CD4-positive, alpha-beta T cell treated with Interleukin-17A for 4 hours (primary cell): ENCODE measurements at regions not wholly inside any gene's neighbourhood (a gene's known extent, or its start where the extent isn't known, plus 50 kb on each side); places are given as distances from the start of the nearest gene placed in this dataset.

Experiments
- DNase-seq: peaks from one replicate; pipeline ENCODE4 v3.0.0-alpha.2; 2020; ENCODE audit warnings: mixed read lengths

DNA sequence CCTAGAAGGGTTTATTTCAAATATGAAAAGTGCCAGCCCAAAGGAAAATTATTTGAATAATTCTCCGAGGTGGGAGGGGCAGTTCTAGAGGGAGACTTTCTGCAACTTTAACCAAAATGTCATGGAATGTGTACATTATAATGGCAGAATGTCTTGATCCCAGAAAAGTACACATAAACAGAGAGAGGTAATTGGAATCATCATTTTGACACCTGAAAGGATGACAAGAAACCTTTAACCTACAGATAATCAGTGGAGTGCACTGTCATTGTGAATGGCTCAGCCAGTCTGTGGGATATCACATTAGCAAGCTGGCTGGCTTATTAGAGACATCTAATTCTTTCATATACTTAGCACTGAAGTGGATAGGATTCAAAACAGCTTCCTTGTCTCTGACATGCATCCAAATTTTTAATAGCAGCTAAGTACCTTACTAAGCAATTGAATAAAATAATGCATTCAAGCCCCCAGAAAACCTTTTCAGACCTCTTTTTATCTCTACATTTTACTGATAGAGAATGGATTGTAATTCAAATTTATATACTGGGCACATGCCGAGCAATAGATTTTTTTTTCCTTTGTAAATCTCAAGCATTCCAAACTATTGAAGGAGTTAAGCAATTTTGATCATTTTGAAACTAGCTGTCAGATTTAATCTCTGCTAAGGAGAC lies 468.6 kb downstream of the COG6 start:
- no peak for DNase-seq

DNA sequence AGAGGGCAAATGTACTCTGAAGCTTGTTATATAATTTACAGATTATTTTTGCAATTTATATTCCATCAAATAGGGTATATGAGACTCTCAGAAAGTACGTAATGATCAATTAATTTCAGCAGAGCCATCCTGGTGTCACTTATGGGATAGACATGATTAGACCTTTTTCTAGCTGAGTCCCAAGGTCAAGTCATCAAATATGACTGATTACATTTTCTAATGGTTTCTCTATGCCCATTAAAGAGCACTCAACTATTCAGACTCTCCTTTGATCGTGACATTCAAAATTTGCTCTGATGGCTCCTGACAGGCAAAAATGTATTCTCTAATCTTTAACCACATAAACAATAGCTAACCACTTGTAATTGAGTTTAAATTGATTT lies 469.2 kb downstream of the COG6 start:
- DNase-seq = no peak

DNA sequence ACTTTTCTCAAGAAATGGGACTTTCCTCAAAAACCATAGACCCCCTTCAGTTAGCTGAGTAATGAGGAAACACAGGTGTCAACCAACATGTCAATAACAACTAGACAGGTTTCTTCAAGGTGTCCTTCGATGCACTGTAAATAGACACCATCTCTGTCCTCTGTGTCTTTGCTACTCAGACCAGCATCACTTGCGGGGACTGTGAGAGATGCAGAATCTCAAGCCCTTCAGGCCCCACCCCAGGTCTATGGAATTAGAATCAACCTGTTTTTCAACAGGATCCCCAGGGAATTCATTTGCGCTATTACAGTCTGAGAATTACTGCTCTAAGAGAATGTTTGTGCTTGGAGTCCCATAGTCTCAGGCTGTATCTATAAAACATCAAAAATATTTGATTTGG lies 469.9 kb downstream of the COG6 start:
- DNase-seq = no peak

DNA sequence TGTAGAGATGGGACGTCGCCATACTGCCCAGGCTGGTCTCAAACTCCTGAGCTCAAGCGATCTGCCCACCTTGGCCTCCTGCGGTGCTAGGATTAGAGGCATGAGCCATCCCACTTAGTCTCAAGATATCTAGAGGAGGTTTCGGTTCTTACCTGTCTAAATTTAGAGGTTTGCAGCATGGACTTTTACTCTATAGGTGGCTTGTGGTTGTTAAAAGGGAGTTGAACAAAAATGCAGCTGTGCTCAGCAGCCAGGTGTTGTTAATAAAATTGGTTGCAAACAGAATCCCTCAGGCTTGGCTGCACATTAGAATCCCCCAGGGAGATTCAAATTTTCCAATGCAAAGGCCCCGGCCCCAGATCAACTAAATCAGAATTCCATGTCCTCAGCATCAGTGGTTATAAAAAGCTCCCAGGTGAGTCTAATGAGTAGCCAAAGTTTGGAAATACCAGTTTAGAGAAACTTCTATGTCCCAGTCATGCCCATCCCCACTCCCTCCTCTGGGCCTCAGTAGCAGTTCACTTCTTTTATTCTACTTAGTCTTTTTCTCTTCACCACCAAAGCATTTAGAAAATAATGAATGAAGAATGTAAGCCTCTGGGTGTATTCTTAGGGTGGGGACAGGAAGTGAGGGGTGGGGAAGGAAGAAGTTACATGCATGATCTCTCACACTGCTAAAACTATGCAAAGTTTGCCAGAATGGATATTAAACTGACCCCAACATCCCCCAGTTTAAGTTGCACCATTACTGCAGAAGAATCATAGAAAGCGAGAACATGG lies 471.0 kb downstream of the COG6 start:
- DNase-seq = no peak

DNA sequence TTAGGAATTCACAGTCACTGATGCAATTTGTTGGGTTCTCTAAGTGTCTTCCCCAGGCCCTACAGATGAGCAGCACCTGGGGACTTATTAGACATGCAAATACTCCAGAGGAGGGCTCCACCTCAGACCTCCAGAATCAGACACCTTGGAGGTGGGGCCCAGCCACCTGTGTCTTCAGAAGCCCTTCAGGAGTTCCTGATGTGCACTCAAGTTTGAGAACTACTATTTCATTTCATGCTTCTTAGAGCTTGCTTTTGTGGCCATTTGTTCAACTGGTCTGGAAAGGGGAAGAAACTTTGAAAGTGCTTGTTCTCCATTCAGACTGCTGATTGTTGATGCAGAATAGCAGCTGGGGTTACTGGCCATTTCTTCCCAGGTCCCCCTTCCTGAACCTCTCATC lies 472.0 kb downstream of the COG6 start:
- no peak for DNase-seq

DNA sequence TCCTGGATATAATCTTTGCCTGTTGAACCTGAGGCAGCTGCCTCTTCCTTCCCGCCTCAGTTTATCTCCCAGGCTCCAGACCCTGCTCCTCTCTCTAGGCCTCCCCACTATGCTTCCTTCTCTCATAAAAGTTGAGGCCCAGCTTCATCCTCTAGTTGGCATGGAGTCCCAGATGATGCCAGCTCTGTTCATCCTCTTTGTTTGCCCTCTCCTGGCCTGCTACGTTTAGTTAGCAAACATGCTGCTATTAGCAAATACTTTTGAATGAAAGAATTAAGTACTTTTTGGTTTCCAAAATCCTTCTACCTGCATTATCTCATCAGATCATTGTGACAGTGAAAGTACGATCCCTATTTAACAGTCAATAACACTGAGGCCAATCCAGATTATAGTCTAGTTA lies 472.5 kb downstream of the COG6 start:
- no peak for DNase-seq

DNA sequence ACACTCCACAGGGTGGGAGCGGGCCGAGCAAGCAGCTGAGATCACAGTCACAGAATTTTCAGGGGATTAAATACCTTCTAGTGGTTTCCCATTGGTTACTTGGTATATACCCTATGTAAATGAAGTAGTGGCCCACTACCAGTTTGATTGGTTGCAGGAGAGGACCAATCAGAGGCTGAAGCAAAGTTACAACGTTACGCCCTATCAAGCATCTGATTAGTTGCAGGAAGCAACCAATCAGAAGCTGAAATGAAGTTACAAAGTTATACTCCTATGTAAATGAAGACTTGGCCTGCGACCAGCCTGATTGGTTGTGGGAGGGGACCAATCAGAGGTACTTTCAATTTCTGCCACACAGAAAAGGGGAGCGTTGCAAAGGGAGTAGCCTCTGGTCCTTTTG lies 474.0 kb downstream of the COG6 start:
- DNase-seq = no peak

DNA sequence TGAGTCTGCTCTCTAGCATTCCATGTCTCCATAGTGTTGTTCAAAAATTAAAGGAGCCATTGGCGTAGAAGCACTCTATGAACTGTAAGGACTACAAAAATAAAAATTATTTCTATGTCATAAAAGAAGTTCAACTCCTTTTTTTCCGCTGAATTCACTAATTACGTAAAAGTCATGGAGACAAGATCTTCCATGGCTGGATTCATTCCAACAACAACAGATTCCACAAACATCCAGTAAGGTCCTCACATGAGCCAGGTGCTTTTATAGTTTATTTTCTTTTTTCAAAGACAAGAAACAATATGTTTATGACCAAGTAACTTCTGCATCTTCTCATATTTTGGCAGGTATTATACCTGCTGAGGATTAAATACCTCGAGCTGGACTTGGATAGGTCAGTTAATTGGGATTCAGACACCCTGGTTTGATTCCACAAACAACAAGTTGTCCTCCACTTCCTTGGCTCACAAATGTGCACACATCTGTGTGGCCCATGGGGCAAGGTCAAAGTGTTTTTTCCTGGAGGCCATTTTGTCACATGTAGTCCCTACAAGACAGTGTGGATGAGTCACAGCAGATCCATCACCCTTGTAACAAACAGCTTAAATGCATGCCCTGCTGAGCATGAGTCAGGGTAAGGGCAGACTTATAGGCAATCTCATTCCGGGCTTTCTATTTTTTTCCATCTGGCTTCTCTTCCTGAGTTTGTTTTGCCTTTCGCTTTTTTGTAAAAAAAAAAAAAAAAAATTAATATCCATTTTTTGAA lies 475.6 kb downstream of the COG6 start:
- no peak for DNase-seq

DNA sequence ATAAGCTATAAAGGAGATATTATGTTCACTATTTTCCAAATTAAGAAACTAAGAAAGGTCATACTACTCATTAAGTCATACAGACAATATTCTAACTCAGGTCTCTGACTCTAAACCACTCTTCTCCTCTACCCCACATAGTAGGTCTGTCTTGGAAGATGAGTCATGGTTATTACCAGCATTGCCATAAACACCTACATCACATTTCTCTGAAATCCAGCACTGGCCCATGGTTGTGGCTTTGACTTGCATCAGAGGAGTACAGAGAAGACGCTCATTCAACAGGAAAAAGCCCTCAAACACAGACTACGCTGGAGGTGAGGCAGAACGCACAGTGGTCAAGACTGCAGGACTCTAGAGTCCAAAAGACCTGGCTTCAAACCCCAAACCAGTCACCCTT lies 476.8 kb downstream of the COG6 start:
- no peak for DNase-seq

DNA sequence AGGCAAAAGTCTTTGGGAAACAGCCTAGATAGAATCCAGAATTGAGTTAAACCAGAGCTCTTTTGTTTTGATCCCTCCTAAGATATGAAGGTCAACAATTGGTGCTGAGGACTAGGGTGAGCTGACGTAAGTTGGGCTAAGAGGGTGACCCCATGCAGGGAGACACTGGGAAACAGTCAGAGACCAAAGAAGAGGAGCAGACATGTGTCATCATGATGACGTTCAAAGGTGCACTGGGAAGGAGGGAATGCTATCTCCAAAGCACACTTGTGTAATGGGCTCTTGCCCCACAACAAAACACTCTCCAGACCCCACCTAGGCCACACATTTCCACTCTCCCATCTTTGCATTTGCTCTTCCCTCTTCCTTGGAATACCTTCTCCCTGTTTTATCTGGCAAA lies 481.4 kb downstream of the COG6 start:
- no peak for DNase-seq

DNA sequence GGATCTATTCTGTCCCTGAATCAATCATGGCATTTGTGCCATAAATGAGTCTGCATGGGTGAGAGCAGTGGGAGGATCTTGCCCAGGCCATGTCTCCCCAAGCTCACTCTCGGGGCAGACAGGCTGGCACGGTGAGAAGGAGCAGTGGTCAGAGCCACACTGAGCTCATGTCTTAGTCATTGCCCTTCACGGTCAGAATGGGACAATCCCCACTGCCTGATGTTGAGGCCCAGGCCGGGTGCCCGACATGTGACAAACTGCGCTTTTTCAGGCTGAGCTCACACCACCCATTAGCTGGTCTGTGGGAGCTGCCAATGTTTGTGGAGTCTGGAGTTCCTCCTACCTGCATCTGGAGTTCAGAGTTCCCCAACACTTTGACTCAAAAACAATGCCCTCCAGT lies 481.9 kb downstream of the COG6 start:
- no peak for DNase-seq

DNA sequence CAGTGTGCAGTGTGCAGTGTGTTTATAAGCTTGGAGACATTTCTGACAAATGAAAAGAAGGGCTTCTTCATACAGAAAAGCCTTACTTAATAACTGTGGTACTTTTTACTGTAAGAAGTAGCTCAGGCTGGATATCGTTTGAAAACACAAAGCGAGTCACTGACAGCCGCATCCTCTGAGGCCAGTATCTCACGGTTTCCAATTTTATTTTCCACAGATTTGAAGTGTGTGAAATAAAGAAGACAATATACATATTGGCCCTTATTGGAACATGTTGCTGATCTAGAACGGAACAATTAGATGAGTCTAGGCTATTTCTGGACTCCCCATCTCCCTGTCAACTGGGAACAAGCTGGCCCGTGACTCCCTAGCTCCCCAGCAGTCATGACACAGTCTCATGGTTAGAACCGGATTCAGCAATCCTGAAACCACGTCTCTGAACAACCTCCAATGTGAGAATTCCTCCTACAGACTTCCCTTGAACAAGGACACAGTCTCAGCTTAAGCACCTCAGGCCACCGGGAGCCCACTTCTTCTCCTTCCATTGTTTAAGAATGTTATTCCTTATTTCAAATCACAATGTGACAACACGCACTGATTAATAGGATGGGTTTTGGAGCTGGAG lies 484.5 kb downstream of the COG6 start:
- DNase-seq = no peak

DNA sequence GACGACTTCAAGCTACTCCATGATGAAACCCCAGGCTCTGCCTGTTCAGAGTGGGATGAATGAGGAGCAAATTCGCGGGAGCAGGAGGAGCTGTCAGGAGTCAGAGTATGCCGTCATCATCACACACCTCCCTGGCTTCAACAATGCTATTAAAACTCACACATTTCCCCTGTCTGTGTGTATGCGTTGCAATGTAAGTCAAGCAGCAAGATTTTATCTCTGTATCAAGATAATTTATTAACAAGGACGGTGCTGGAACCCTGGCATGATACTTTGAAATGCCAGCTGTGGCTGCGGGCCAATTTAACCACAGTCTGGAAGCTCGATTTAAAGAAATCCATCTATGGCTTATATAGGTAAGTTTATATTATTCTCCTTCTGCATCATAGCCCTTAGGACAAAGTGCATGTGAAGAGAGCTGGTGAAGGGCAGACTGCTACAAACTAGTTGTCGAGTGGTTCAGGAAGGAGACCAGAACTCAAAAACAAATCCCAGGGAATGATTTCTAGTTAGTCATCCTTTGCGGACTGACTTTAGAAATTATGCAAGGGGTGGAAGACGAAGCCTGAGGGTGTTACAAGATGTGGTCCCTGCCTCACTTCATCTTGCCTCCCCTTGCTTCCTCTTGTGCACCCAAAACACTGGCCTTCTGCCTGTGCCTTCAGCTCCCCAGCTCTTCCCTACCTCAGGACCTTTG lies 486.5 kb downstream of the COG6 start:
- DNase-seq = no peak

DNA sequence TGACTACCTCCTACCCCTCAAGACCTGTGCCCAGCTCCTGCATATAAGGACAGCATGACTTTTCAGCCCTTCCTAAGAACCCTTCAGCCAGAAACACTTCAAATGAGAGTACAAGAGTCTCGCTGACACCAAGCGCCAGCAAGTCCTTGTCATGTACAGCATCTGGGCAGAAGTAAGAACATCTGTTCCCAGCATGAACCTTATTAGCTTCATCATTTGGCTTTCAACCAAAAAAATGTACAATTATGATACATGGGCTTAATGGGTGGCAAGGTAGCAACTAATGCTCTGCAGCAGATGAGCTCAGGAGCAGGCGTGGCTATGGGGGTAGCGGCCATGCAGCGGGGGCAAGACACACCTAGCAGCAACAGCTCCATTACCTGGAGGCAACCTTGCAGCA lies 487.6 kb downstream of the COG6 start:
- DNase-seq = no peak

DNA sequence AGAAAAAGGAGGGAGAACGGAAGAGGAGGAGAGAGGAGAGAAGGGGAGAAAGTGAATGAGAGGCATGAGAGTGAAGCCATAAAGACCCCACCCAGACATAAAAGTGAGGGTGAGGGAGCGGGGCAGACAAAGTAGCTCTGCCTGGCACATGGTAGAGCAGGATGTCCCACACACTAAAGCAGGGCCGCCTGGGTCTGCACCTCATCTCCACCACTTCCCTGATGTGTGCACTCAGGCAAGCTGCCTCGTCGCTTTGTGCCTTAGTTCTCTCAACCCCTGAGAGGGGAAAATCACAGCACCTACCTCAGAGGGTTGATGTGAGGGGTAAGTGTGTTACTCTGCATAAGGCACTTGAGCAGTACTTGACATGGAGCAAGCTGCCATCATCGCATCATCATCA lies 488.1 kb downstream of the COG6 start:
- peak; percentile 17 for DNase-seq

DNA sequence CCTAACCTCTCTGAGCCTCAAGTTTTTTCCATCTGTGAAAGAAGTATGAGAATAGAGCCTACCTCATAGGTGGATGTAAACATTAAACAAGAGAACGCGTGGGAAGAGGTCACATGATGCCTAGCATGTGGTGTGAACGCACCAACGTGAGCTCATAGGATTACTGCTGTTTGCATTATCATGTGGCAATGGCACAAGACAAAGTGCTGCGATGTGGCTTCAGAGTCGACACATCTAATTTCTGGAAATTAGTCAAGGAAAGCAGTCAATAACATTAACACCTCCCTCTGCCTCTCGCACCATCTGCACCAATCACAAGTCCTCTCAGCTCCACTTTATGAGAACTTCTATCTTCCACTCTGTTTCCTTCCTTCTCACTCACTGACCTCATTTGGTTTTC lies 489.7 kb downstream of the COG6 start:
- DNase-seq = no peak

DNA sequence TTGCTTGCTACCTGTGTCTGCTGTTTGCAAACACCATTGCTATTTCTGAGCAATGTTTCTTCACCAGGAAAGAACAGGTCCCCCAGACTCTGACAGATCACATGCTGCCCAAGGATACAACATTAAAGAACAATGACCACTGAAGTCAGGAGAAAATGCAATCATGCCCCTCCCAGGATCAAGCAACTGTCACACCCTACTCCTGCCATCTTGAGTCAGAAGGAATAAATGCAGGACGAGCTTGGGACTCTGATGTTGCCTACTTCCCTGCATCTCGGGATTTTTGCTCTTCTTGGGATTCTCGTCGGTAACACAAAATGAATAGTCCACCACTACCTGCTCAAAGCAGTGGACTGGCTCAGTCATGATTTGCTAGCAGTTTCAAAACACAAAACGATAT lies 490.6 kb downstream of the COG6 start:
- no peak for DNase-seq

DNA sequence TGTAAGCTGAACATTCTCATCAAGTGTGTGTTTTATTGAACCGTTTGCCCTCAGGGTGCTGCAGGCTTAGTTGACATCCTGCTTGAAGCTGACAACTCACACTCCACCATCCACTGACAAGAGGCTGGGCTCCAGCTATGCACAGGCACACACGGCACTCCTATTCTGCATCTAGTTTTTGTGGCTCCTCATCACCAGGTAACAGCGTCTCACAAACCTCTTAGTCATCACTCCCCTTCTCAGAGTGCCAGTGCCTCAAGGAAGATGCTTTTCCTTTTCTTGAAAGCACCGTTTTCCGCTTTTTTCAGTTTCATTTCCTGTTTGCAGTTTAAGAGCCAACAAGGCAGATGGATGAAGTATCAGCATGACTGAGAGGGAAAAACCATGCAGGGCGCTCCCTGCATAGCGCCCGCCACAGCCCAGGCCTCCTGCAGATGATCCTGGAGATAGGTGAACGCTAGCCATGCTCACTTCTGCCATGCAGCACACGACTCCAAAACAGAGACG lies 491.2 kb downstream of the COG6 start:
- peak; percentile 65 for DNase-seq

DNA sequence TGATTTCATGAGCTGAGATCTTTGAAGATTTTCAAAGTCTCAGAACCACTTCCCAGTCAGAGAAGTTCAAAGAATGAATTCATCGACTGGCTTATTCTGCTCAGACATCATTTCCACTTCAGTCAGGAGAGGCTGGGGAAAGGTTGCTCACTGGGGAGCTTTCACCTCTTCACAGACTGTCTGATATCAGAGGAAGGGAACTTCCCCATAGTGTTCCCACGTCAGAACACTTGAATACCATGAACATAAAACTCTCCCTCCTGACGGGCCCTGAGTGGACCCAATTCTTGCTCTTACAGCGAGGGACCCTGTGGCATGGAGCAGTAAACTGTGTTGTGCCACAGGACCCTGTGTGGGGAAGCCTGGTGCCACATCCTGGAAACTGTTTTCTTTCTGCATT lies 492.6 kb downstream of the COG6 start:
- DNase-seq = peak; percentile 51

DNA sequence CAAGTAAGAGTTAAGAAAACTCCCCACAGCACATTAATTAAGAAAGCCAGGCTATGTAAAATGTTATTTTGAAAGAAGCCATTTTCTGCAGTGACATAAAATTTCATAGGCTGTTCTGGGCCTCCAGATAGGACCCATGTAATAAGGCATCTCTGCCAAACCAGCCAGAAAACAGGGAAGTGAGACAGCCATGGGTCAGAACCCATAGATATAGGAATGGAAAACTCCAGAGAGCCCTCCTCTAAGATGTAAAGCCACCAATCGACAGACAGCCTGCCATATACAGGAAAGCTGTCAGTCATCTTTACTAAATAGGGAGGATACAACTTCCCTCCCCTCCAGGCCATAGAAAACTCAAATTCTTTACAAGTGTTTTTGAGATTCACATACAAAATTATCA lies 493.3 kb downstream of the COG6 start:
- DNase-seq = no peak

DNA sequence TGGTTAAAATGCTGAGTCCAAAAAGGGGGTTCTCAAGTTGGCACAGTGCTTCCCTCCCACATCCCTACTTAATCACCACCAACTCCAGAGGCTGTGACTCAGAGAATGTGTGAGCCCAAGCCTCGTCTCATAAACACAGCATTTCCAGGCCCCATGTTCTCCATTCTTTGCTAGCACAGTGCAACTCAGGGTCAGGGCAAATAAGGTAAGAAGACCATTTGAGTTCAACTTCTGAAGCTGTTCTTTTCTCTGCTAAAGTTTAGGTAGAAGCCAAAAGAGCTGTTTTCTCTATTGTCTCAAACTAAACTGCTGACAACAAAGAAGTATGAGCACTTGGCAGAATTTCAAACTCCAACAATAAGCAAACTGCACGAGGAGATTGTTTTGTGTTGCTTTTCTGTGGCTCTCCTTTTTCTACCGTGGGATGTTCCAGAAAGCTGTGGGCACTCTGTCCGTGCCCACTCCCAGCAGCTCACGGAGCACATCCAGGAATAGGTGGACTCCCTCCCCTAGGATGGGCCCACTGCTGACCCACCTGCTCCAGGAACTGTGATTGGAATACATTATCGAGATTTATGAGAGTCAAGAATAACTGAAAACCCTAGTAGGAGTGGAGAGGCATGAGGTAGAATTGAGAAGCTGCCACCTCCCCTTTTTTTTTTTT lies 494.3 kb downstream of the COG6 start:
- DNase-seq = no peak

DNA sequence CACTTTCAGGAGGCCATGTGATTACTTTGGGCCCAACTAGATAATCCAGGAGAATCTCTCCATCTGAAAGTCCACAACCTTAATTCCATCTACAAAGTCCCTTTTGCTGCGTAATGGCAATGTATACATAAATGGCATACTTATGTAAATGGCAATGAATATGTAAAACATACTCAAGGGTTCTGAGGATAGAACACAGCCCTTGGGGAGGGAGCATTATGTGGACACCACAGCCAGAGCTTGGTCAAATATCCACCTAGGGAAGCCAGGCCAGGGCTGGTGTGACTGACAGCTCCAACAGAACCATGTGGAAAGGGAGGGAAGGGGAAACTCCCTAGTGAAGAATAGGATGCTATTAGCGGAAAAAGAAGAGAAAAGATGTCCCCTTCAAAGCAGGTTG lies 496.2 kb downstream of the COG6 start:
- DNase-seq = no peak
